Ureter (tissue), 1 donor: ENCODE measurements at regions not wholly inside any gene's neighbourhood (a gene's known extent, or its start where the extent isn't known, plus 50 kb on each side); places are given as distances from the start of the nearest gene placed in this dataset.

Experiments
- DNase-seq: peaks from one replicate; pipeline ENCODE4 v3.0.0-alpha.2; 2020; ENCODE audit warnings: low spot score
- donor health status: DM: yes; HTN: yes; CAD: no.

DNA sequence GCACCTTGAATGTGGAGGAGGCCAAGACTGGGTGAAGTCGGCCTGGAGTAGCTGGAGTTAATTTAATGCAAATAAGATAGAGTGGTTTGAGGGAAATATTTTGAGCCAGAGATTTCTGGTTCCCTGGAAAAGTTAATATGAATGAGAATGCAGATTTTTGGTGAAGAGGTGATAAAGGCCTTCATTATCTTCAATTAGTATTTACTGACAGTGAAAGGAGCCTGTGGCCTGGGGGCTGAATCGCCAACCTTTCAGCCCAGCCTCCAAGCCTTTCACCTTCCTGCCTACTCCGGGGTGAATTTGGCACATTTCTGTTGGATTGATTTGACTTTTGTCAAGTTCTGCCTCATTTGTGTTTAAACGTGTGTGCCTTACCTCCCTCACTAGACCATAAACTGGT is 147.8 kb downstream of the SOX2 start:
- DNase-seq = no peak

GRCh38 chr3:181860235-181860634 is 148.5 kb downstream of the SOX2 start:
- no peak for DNase-seq

DNA sequence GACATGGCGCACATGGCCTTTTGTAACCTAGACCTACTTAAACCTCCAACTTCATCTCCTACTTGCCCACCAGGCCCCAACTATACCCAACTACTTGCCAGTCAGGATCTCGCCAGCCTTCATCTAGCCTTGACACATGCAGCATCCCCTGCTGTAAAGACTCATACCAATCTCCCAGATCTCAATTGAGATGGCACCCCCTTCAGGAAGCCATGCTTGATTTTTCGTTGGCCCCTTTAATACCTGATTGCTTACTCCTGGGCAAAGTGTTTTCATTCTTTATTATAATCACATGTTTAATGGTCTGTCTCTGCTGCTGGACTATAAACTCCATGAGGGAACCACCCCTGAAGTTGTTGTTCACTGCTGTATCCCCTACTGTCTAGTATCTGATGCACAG is 150.8 kb downstream of the SOX2 start:
- no peak for DNase-seq

DNA sequence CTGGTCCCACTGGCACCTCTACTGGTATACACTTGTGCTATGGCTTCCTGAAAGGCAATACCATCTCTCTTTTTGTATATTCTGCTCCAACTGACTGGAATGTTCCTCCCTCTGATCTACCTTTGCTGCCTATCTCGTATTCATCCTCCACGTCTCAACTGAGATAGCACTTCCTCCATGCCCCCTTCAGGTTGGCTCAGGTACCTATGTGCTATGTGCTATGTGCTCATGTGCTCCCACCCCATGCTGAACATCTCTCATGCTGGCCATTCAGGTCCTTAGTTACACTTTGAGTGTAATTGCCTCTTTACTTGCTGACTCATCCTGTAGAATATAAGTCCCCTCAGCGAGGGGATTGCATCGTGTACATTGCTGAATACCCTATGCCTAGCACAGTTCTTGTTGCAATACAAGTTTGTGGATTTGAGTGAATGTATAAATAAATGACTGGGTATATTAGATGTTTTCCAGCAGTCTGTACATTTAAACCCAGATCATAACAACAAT is 156.9 kb downstream of the SOX2 start:
- DNase-seq = no peak

- DNase-seq = no peak
Observed at GRCh38 chr3:181872887-181873286, 161.2 kb downstream of the SOX2 start.

GRCh38 chr3:181879926-181880325 is 168.2 kb downstream of the SOX2 start:
- DNase-seq = no peak

GRCh38 chr3:181880331-181880730 is 168.6 kb downstream of the SOX2 start:
- DNase-seq = no peak

- no peak for DNase-seq
Observed at GRCh38 chr3:181881749-181882148, 170.0 kb downstream of the SOX2 start.

GRCh38 chr3:181885868-181886630 is 174.3 kb downstream of the SOX2 start:
- DNase-seq = no peak

- DNase-seq = no peak
Observed at GRCh38 chr3:181886676-181887075, 175.0 kb downstream of the SOX2 start.

DNA sequence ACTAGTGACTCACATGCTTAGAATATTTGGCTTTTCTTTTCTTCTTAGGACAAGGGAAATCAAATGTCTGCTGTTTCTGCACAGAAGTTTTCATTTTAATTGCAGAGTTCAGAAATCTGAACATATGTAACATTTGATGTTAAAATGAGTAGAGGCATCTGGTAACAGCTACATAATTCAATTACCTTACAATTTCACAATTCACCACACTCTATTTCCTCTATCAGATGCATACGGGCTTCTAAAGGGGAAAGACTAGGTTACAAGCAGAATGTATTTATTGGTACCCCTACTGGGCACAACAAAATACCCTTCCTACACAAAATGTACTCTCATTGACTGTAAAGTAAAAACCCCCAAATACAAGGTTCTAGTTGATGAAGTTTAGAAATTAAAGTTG is 176.0 kb downstream of the SOX2 start:
- no peak for DNase-seq

DNA sequence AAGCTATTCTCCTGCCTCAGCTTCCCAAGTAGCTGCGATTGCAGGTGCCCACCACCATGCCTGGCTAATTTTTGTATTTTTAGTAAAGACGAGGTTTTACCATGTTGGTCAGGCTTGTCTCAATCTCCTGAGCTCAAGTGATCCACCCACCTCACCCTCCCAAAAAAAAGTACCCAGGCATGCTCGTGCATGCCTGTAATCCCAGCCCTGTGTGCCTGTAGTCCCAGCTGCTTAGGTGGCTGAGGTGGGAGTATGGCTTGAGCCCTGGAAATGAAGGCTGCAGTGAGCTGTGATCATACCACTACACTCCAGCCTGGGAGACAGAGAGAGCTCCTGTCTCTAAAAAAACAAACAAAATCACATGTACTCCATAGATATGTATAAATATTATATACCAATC is 176.5 kb downstream of the SOX2 start:
- no peak for DNase-seq

DNA sequence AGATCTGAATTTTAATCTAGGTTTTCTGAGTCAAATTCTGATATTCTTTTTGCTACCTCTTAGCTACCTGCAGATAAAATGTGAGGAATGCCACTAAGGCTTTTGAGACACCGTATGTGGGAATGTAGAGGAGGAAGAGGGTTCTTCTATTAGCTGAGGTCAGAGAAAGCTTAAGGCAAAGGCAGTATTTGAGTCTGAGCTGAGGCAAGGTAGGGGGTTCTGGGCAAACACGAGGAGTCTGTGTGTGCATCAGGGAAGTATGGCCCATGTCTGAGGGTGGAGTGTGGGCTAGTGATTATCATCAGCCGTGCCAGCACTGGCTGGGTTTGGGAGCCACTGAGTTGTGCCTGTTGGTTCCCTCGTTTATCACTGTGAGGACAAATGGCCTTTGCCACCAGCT is 181.1 kb downstream of the SOX2 start:
- DNase-seq = no peak

DNA sequence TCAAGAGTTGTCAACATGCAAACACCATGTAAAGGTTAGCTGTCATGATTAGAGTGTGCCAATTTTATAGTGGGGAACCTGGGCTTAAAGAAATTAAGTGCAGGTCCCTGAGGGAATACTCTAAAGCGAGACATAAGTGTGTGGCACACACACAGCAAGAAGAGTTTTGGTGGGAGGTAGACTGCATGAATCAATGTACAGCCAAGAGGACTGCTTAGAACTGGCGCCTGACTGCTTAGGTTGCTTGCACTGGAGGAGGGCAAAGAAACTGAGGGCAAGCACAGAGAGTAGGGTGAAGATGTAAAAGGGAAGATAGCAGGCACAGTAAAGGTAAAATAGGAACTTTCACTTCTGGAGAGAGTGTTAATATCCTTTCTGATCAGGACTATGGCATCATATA is 184.9 kb downstream of the SOX2 start:
- no peak for DNase-seq

- DNase-seq = no peak
Observed at GRCh38 chr3:181899702-181900101, 188.0 kb downstream of the SOX2 start.

GRCh38 chr3:181901626-181902025 is 189.9 kb downstream of the SOX2 start:
- DNase-seq = no peak

DNA sequence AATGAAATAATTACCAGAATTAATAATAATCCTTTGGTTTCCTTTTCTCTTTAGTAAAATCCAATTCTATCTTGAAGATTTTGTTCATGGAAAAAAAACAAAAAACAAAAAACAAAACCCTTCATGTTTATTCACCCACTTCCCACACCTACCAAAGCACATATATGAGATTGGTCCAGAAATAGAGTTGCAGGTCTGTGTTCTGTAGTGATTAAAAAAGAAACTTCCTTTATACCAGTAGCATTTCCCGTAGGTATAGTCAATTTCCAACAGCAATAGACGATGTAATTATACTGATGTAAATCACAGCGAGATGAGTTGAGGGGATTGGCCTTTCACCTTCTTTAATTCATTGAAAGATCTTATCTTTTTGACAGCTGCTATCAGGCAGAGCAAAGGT is 194.6 kb downstream of the SOX2 start:
- DNase-seq = no peak

GRCh38 chr3:181909241-181909640 is 197.5 kb downstream of the SOX2 start:
- DNase-seq = no peak

DNA sequence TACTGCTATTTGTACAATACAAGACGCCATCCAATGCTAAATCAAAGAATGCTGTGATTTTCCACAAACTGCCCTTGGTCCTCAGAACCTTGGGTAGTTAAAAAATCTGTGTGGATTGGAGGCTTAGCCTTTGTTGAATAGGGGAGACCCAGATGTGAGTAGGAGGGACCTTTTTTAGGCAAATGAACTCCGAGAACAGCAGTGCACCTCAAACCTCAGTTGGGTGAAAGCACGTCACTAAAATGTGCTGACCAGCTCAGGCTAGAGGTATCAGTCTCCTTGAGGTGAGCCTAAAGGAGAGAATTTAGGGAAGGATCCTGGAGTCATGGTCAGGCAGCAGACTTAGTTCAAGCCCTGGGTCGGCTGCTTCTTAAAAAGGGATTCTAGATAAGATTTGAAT is 200.7 kb downstream of the SOX2 start:
- DNase-seq = no peak

DNA sequence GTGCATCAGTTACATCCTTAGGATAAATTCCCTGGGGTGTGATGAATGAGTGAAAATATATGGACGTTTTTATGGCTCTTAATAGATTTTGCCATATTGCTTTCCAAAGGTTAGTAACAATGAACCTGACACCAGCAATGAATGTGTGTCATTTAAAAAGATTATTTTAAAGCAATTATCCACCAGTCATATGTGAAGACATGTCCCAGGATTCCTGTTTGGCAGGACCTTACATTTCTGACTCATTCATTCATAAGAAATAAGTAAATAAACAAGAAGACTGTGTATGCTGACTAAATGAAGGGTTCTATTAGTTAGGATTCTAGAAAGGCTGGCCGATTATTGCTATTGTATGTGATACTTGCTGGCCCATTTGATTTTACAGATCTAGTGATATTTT is 201.5 kb downstream of the SOX2 start:
- DNase-seq = no peak

DNA sequence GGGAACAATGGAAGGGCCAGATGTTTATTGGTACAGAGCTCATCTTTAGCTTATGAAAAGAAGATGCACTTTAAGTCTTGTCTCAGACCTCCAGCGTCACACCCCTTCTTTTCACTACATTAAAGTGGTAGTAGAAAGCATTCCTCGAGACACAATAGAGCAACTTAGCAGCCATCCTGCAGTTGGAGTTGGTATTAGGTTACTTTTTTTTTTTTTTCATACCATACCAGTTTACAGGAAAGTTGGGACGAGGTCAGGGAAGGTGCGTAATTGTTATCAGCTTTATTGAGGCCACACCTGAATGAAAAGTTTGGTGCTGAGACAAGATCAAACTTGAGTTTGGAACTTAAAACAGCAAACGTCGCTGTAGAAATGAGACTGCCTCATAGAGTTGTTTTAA is 203.8 kb downstream of the SOX2 start:
- DNase-seq = no peak

DNA sequence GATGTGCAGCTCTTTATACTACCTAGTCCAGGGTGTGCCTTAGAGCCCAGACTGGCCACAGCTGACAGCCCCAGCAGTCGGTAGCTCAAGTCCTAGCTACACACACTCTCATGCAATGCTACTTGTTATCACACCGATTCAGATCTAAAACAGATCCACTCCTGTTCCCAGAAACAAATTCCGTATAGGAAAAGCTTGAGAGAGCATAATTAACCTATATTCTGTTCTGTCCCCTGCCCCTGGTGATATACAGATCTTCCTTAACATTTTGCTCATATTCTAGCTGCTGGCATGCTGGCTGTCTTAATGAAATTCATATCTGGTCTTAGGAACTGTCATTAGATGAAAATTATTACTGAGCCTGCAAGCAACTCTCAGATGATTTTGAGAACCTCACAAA is 204.3 kb downstream of the SOX2 start:
- DNase-seq = no peak

DNA sequence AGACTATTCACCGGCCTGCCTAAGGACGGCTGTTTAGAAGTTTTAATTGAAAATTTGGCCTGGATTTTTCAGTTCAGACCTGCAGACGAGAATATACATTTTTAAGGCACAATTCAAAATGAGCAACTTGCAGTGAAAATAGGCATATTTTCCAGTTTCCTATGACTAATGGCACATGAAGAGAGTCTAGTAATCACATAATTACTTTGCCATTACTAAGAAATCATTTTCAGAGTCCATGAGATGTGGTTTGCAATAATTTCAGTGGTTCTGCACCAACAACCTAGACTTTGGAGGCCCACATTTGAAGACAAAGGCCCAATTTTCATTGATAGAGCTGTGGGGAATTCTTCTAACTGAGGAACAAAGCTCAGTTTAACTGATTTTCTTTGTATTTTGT is 205.3 kb downstream of the SOX2 start:
- DNase-seq = no peak

GRCh38 chr3:181919375-181919774 is 207.7 kb downstream of the SOX2 start:
- no peak for DNase-seq
